Peyer's patch (tissue), 4 donors: ENCODE measurements at regions not wholly inside any gene's neighbourhood (a gene's known extent, or its start where the extent isn't known, plus 50 kb on each side); places are given as distances from the start of the nearest gene placed in this dataset.
"Not testable (repeated sequence)": the region's sequence is repeated elsewhere in the genome, so short reads cannot be mapped to it uniquely, and the experiment has no call there.

Experiments
- DNase-seq, 3 donors: peaks; one replicate each; pipeline ENCODE4 v3.0.0-alpha.2; 2017 to 2019
- H3K27ac ChIP-seq, 4 donors: fragments of 200-600 bp; sonication (generic); one replicate each; pipeline ENCODE4 v1.5.1; 2016 to 2019
- H3K27me3 ChIP-seq, 2 donors: fragments of 200-600 bp; sonication (generic); one replicate each; pipeline ENCODE4 v1.5.1; 2019
- H3K36me3 ChIP-seq, 3 donors: fragments of 200-600 bp; sonication (generic); one replicate each; pipeline ENCODE4 v1.5.1; 2016 to 2019
- H3K4me1 ChIP-seq, 4 donors: fragments of 200-600 bp; sonication (generic); one replicate each; pipeline ENCODE4 v1.5.1; 2016 to 2019
- H3K4me3 ChIP-seq, 4 donors: fragments of 200-600 bp; sonication (generic); 1 replicate in 3 of 4; 2 replicates in 1 of 4; pipeline ENCODE4 v1.5.1; 2016 to 2019; ENCODE audit warnings: mild to moderate bottlenecking in 1 of 4
- H3K9me3 ChIP-seq, 4 donors: fragments of 200-600 bp; sonication (generic); one replicate each; pipeline ENCODE4 v1.5.1; 2016 to 2019; ENCODE audit warnings: mild to moderate bottlenecking in 1 of 4
- CTCF ChIP-seq, 6 experiments: fragments of 450-650 bp in 4 of 6; fragments of 200-600 bp in 2 of 6; sonication (generic) in 1 of 6; IDR thresholded peaks; one replicate each; pipeline ENCODE4 v1.5.1; 2017 to 2019; ENCODE audit warnings: antibody characterized with exemption in 6 of 6, mild to moderate bottlenecking in 3 of 6, moderate library complexity in 1 of 6
- POLR2A ChIP-seq, 2 donors: fragments of 450-650 bp; IDR thresholded peaks; one replicate each; pipeline ENCODE4 v1.5.1; 2017; ENCODE audit warnings: antibody characterized with exemption in 2 of 2, mild to moderate bottlenecking in 2 of 2, moderate library complexity in 2 of 2

GRCh38 chr9:31040564-31040963 lies 1343.9 kb upstream of the ACO1 start:
- DNase-seq, result no peak
- Histone ChIP-seq H3K36me3 (no peaks in the 10 kb centered on the region), H3K4me3 (no peak overlapping the region), H3K27ac (no peak overlapping the region), H3K27me3 (no peaks in the 10 kb centered on the region), H3K9me3 (no peaks in the 10 kb centered on the region), H3K4me1 (no peaks in the 10 kb centered on the region)
- TF ChIP-seq CTCF (IDR thresholded peaks at IDR 0.05), result no peak
- no peak for TF ChIP-seq POLR2A (IDR thresholded peaks at IDR 0.05)

GRCh38 chr9:31045810-31046209 lies 1338.6 kb upstream of the ACO1 start:
- H3K9me3 ChIP-seq, result no peaks in the 10 kb centered on the region
- no peak for DNase-seq
- H3K36me3 ChIP-seq, result no peaks in the 10 kb centered on the region
- TF ChIP-seq POLR2A (IDR thresholded peaks at IDR 0.05) (no peak), CTCF (IDR thresholded peaks at IDR 0.05) (no peak)
- no peak overlapping the region for H3K27ac ChIP-seq
- no peak overlapping the region for H3K4me3 ChIP-seq
- H3K4me1 ChIP-seq, result no peaks in the 10 kb centered on the region
- no peaks in the 10 kb centered on the region for H3K27me3 ChIP-seq

- DNase-seq, H3K4me1 ChIP-seq, H3K27ac ChIP-seq, H3K27me3 ChIP-seq, H3K9me3 ChIP-seq, H3K36me3 ChIP-seq, H3K4me3 ChIP-seq: not testable (repeated sequence)
These were observed 1322.9 kb upstream of the ACO1 start for GRCh38 chr9:31061592-31061991.

- no peak for TF ChIP-seq CTCF (IDR thresholded peaks at IDR 0.05)
- no peak for TF ChIP-seq POLR2A (IDR thresholded peaks at IDR 0.05)
- Histone ChIP-seq H3K27ac (no peak overlapping the region), H3K4me3 (no peak overlapping the region), H3K4me1 (no peaks in the 10 kb centered on the region), H3K27me3 (no peaks in the 10 kb centered on the region), H3K36me3 (no peaks in the 10 kb centered on the region), H3K9me3 (no peaks in the 10 kb centered on the region)
- no peak for DNase-seq
These were observed 1318.8 kb upstream of the ACO1 start for GRCh38 chr9:31065691-31066090.

- no peaks in the 10 kb centered on the region for H3K27me3 ChIP-seq
- no peak for TF ChIP-seq POLR2A (IDR thresholded peaks at IDR 0.05)
- no peak for TF ChIP-seq CTCF (IDR thresholded peaks at IDR 0.05)
These were observed 1317.0 kb upstream of the ACO1 start for GRCh38 chr9:31067418-31067817.

GRCh38 chr9:31071606-31072286 lies 1312.7 kb upstream of the ACO1 start:
- Histone ChIP-seq H3K27me3 (no peaks in the 10 kb centered on the region), H3K9me3 (no peaks in the 10 kb centered on the region), H3K4me1 (no peaks in the 10 kb centered on the region), H3K36me3 (no peaks in the 10 kb centered on the region), H3K27ac (no peak overlapping the region), H3K4me3 (no peak overlapping the region)
- TF ChIP-seq POLR2A (IDR thresholded peaks at IDR 0.05), result no peak
- TF ChIP-seq CTCF (IDR thresholded peaks at IDR 0.05), result no peak
- DNase-seq, result no peak

More at GRCh38 chr9:31067418-31067817, 1317.0 kb upstream of the ACO1 start:
- Histone ChIP-seq H3K36me3 (no peaks in the 10 kb centered on the region), H3K4me1 (no peaks in the 10 kb centered on the region), H3K27ac (no peak overlapping the region), H3K4me3 (no peak overlapping the region), H3K9me3 (no peaks in the 10 kb centered on the region)
- no peak for DNase-seq
